ENCODE measurements at regions not wholly inside any gene's neighbourhood (a gene's known extent, or its start where the extent isn't known, plus 50 kb on each side); places are given as distances from the start of the nearest gene placed in this dataset.

GRCh38 chr6:14321992-14322772 lies 204.6 kb downstream of the CD83 start:
- DNase-seq (ENCODE audit: low spot score), result no peak

GRCh38 chr6:14322841-14323240 lies 205.3 kb downstream of the CD83 start:
- DNase-seq (ENCODE audit: low spot score), result no peak

- DNase-seq (ENCODE audit: low spot score), result no peak
Measured at GRCh38 chr6:14326774-14327173, 209.2 kb downstream of the CD83 start.

GRCh38 chr6:14328163-14328562 lies 210.6 kb downstream of the CD83 start:
- DNase-seq (ENCODE audit: low spot score), result no peak

GRCh38 chr6:14333556-14334305 lies 216.2 kb downstream of the CD83 start:
- DNase-seq (ENCODE audit: low spot score), result peak; percentile 13

- DNase-seq (ENCODE audit: low spot score), result no peak
Measured at GRCh38 chr6:14335071-14335470, 217.5 kb downstream of the CD83 start.

GRCh38 chr6:14337152-14337551 lies 219.6 kb downstream of the CD83 start:
- no peak for DNase-seq (ENCODE audit: low spot score)

- DNase-seq (ENCODE audit: low spot score), result no peak
Measured at GRCh38 chr6:14339172-14339571, 221.6 kb downstream of the CD83 start.

- DNase-seq (ENCODE audit: low spot score), result no peak
Measured at GRCh38 chr6:14339711-14340584, 222.4 kb downstream of the CD83 start.

GRCh38 chr6:14344486-14344885 lies 226.9 kb downstream of the CD83 start:
- no peak for DNase-seq (ENCODE audit: low spot score)

GRCh38 chr6:14348389-14348788 lies 230.8 kb downstream of the CD83 start:
- DNase-seq (ENCODE audit: low spot score), result no peak

- DNase-seq (ENCODE audit: low spot score), result no peak
Measured at GRCh38 chr6:14349507-14349906, 231.9 kb downstream of the CD83 start.

GRCh38 chr6:14350210-14350609 lies 232.6 kb downstream of the CD83 start:
- DNase-seq (ENCODE audit: low spot score), result no peak

GRCh38 chr6:14353281-14353680 lies 235.7 kb downstream of the CD83 start:
- no peak for DNase-seq (ENCODE audit: low spot score)

GRCh38 chr6:14353798-14354197 lies 236.2 kb downstream of the CD83 start:
- DNase-seq (ENCODE audit: low spot score), result no peak

GRCh38 chr6:14354919-14355572 lies 237.5 kb downstream of the CD83 start:
- peak; percentile 72 for DNase-seq (ENCODE audit: low spot score)

GRCh38 chr6:14359438-14359837 lies 241.9 kb downstream of the CD83 start:
- DNase-seq (ENCODE audit: low spot score), result no peak

- no peak for DNase-seq (ENCODE audit: low spot score)
Measured at GRCh38 chr6:14360565-14360964, 243.0 kb downstream of the CD83 start.

- DNase-seq (ENCODE audit: low spot score), result no peak
Measured at GRCh38 chr6:14361297-14361696, 243.7 kb downstream of the CD83 start.

GRCh38 chr6:14361956-14362587 lies 244.5 kb downstream of the CD83 start:
- DNase-seq (ENCODE audit: low spot score), result no peak

- no peak for DNase-seq (ENCODE audit: low spot score)
Measured at GRCh38 chr6:14364370-14364769, 246.8 kb downstream of the CD83 start.
